ENCODE measurements at regions not wholly inside any gene's neighbourhood (a gene's known extent, or its start where the extent isn't known, plus 50 kb on each side); places are given as distances from the start of the nearest gene placed in this dataset.

GRCh38 chr12:16972923-16973770 is 367.2 kb upstream of the LMO3 start:
- DNase-seq, result no peak

DNA sequence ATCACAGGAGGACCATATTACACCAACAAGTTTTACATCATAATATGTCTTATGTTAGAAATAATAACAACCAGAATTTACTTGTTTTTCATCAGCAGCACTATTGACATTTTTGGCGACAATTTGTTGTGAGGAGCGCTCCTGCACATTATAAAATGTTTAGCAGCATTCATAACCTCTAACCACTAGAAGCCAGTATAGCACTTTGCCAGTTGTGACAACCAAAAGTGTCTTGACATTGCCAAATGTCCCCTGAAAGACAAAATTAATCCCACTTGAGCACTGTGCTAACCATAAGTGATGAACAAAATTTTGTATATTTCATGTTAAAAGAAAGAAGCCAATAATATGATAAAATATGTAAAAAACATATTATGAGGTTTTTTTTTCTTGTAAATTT is 356.9 kb upstream of the LMO3 start:
- DNase-seq, result no peak

GRCh38 chr12:16955083-16955657 is 349.2 kb upstream of the LMO3 start:
- DNase-seq, result no peak

DNA sequence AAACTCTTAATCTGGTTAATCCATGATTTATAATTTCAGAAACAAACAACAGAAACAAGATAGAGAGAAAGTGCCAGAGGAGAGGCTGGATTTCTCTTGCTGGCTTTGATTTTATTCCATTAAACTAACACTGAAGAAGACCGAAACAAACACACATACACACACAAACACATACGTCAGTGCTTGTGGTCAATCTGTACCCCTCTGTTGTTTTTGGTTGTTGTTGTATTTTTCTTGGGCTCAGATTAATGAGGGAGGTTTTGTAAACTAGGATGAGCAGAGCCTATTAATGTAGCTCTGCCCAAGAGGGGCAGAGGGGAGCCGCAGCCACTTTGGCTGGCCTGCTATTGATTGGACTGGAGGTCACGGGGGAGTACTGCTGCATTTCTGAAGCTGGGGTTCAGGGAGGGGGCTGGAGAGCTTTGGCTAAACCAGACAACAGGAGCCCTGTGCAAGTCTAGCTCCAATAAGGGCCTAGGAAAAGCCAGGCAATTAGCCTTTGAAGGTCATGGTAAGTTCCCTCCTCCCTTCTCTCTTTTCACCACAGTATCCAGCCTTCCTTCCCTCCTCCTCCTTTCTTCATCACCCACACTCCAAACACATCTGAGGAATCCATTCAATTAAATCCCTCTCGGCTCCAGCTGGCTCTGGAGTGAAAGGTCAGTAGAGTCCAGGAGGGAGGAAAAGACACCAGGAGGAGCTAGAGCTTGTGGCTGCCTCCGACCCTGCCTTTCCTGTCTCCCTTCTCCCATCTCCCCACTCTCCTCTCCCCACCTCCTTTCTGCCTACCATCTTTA is 344.1 kb upstream of the LMO3 start:
- no peak for DNase-seq

- no peak for DNase-seq
Measured at GRCh38 chr12:16949371-16949770, 343.4 kb upstream of the LMO3 start.

- DNase-seq, result no peak
Measured at GRCh38 chr12:16946704-16947103, 340.7 kb upstream of the LMO3 start.

- peak; percentile 3 for DNase-seq
Measured at GRCh38 chr12:16939871-16940306, 333.9 kb upstream of the LMO3 start.

DNA sequence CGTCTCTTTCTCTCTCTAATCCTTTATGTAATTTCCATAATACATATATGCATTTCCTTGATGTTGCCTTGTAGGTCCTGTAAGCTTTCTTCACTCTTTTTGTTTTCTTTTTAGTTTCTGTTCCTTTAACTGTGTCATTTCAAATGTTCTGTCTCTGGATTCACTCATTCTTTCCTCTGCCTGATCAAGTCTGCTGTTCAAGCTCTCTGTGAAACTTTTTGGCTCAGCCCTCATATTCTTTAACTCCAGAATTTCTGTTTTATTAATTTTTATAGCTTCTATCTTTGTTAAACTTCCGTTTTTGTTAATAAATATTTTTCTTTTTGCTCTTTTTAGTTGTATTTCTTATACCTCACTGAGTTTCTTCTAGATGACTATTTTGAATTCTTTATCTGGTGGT is 321.3 kb upstream of the LMO3 start:
- DNase-seq, result no peak

GRCh38 chr12:16920451-16920850 is 314.5 kb upstream of the LMO3 start:
- DNase-seq, result no peak

- no peak for DNase-seq
Measured at GRCh38 chr12:16919551-16919950, 313.6 kb upstream of the LMO3 start.

GRCh38 chr12:16914853-16915252 is 308.9 kb upstream of the LMO3 start:
- no peak for DNase-seq

DNA sequence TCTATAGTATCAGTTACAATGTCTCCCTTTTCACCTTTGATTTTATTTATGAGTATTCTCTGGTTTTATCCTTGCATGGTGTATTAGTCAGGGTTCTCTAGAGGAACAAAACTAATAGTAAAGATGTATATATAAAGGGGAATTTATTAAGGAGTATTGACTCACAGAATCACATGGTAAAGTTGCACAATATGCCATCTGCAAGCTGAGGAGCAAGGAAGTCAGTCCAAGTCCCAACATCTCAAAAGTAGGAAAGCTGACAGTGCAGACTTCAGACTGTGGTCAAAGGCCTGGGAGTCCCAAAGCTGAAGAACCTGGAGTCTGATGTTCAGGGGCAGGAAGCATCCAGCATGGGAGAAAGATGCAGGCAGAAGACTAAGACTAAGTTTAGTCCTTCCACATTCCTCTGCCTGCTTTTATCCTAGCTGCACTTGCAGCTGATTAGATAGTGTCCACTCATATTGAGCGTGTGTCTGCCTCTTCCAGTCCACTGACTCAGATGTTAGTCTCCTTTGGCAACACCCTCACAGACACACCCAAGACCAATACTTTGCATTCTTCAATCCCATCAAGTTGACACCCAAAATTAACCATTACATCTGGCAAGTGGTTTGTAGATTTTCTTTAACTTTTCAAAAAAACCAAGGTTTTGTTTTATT is 308.0 kb upstream of the LMO3 start:
- no peak for DNase-seq

DNA sequence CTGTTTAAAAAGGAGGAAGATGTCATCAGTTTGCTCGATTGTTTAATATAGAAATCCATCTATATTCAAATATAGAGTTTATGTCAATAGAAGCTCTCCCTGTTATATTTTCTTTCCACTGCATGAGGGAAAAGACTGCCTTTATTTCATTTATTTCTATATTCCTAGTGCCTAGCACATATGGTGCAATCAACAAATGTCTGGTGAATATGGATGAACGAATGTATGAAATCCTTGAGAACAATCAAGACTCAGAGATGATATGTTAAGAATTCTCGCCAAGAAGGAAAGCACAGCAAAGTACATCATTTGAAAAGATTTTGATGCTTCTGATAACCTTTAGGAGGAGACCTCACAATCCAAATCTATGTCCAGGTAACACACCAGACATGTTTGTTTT is 296.0 kb upstream of the LMO3 start:
- DNase-seq, result no peak

DNA sequence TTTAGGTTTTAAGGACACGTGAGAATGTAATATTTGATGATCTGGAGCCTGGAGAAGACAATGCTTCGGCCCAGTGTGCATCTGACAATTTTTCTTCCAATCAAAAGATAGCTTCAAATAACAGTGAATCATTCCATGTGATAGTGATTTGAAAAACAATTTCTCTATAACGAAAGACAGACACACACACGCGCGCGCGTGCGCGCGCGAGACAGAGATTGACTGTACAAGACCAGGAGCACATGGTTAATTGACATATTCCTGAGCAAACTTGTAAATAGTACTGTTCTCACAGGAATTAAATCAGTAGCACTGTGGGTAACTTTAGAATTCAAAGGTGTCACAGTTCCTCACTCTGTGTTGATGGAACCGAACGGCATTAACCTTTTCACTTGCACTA is 287.5 kb upstream of the LMO3 start:
- DNase-seq, result no peak

DNA sequence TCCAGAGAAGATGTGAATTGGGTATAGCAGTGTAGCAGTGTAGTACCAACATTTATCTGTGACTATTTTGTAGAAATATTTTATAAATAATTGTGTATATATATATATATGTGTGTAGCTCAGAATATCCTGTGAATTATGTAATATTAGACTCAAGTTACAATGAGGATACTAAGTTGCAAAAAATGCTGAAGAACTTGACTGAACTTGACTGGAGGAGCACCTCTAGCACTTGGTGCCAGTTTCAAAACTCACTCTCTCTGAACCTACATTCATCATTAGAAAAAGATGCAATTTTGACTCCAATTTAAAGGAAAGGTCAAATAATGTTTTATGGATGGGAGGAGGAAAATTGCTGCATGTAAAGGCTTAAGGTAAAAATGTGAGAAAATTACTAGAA is 285.7 kb upstream of the LMO3 start:
- DNase-seq, result no peak

DNA sequence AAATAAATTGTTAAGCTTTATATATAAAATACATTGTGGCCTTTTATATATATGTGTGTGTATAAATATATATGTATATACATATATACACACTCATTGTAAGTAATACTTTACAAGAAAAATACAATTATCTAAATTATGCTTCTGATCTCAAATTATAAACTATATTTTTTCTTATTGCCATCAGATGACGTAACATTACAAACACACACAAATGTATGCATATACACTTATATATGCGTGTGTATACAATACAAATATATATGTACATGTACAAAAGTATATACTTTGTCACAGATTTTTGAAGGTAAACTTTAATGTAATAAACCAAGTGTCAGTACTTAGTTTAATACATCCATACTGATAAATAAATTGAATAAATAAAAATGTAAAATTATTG is 278.9 kb upstream of the LMO3 start:
- no peak for DNase-seq

- no peak for DNase-seq
Measured at GRCh38 chr12:16884056-16884455, 278.1 kb upstream of the LMO3 start.

GRCh38 chr12:16881986-16882570 is 276.1 kb upstream of the LMO3 start:
- no peak for DNase-seq

DNA sequence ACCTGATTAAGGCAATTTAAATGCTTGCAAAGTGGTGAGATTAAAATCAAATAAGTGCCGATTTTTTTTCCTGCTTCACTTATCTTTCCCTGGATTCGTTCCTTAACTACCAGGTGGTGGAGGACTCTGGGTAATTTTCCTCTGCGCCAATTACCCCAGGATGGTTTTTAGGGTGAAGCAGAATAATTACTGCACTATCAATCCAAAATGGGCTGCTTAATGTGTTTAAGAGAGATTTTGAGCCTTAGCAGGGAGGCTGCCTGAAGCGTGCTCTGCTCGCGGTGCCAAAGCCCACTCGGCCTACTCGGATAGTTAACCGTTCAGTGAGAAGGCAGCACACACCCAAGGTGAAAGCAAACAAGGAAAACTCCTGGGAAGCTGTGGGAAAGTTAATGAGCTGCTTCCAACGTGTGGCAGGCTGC is 274.9 kb upstream of the LMO3 start:
- peak; percentile 4 for DNase-seq

- no peak for DNase-seq
Measured at GRCh38 chr12:16870845-16871244, 264.9 kb upstream of the LMO3 start.

DNA sequence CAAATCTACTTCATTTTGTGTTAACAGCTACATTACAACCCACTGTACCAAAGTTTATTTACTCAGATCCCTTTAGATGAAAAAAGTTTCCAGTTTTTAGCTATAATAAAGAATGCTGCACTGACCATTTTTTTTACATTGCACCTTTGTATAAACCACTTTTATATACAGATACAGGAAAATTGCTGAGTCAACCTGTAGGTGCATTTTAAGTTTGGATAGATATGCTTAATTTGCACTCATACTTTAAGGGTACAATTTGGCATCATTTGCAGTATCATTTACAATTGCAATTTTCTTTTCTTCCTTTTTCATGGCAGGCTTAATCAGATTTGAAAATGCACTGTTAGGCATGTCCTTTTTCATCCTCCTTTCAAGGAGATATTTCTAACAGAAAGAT is 257.8 kb upstream of the LMO3 start:
- no peak for DNase-seq

- no peak for DNase-seq
Measured at GRCh38 chr12:16857456-16857923, 251.5 kb upstream of the LMO3 start.
